Tibial artery (tissue), 4 donors: ENCODE measurements at regions not wholly inside any gene's neighbourhood (a gene's known extent, or its start where the extent isn't known, plus 50 kb on each side); places are given as distances from the start of the nearest gene placed in this dataset.

Experiments used
- DNase-seq, 2 donors: peaks; one replicate each; pipeline ENCODE4 v3.0.0-alpha.2; 2019
- H3K27ac ChIP-seq, 2 donors: fragments of 200-600 bp; sonication (generic) in 1 of 2; 1 replicate in 1 of 2; 2 replicates in 1 of 2; pipeline ENCODE4 v1.5.1; 2018 to 2019; ENCODE audit warnings: mild to moderate bottlenecking in 1 of 2
- H3K27me3 ChIP-seq, 2 donors: fragments of 200-600 bp; sonication (generic) in 1 of 2; one replicate each; pipeline versions ENCODE4 v1.5.1 to v1.6.0; 2016 to 2019
- H3K36me3 ChIP-seq, 3 donors: fragments of 200-600 bp; sonication (generic) in 2 of 3; one replicate each; pipeline ENCODE4 v1.5.1; 2016 to 2019; ENCODE audit warnings: mild to moderate bottlenecking in 2 of 3
- H3K4me1 ChIP-seq, 4 donors: fragments of 200-600 bp; sonication (generic) in 2 of 4; 1 replicate in 3 of 4; 2 replicates in 1 of 4; pipeline ENCODE4 v1.5.1; 2016 to 2019
- H3K4me3 ChIP-seq, 2 donors: fragments of 200-600 bp; sonication (generic) in 1 of 2; 1 replicate in 1 of 2; 2 replicates in 1 of 2; pipeline ENCODE4 v1.5.1; 2018 to 2019; ENCODE audit warnings: mild to moderate bottlenecking in 2 of 2
- H3K9me3 ChIP-seq, 3 donors: fragments of 200-600 bp; sonication (generic) in 1 of 3; one replicate each; pipeline ENCODE4 v1.5.1; 2016 to 2019
- intact Hi-C: fragments of 100-400 bp; cut with DNase I; formaldehyde crosslinking; loops from one replicate; pipeline ENCODE4 v1.15.0; 2023; ENCODE audit warnings: low total_unique reads
- TF ChIP-seq, protein P1 (sequence below), 2 experiments: fragments of 200-600 bp in 1 of 2; fragments of 450-650 bp in 1 of 2; IDR thresholded peaks; one replicate each; pipeline ENCODE4 v1.5.1; 2017 to 2019; ENCODE audit warnings: antibody characterized with exemption in 2 of 2, mild to moderate bottlenecking in 1 of 2, moderate library complexity in 1 of 2

DNA sequence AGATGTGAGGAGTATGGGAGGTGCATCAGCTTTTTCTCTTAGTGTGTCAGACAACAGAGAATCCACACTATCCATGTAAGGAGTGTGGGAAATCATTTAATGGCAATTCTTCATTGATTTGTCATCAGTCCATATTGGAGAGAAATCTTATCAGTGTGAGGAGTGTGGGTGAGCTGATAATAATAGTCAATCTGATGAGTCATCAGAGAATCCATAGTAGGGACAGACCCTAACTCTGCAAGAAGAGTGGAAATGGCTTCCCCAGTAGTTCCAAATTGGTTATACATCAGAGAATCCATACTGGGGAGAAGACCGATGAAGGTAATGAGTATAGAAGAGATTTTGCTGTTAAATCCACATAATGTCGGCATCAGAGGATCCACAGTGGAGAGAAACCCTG is 150.5 kb upstream of the THUMPD2 start:
- peaks cover 0 to 5% of the 10 kb centered on the region in 2 donors for H3K27me3 ChIP-seq
- H3K4me3 ChIP-seq, result no peak overlapping the region
- H3K4me1 ChIP-seq, result no peaks in the 10 kb centered on the region
- H3K9me3 ChIP-seq, result no peaks in the 10 kb centered on the region
- intact Hi-C loops, result no loop called here
- H3K27ac ChIP-seq, result no peak overlapping the region
- TF ChIP-seq, protein P1, sequence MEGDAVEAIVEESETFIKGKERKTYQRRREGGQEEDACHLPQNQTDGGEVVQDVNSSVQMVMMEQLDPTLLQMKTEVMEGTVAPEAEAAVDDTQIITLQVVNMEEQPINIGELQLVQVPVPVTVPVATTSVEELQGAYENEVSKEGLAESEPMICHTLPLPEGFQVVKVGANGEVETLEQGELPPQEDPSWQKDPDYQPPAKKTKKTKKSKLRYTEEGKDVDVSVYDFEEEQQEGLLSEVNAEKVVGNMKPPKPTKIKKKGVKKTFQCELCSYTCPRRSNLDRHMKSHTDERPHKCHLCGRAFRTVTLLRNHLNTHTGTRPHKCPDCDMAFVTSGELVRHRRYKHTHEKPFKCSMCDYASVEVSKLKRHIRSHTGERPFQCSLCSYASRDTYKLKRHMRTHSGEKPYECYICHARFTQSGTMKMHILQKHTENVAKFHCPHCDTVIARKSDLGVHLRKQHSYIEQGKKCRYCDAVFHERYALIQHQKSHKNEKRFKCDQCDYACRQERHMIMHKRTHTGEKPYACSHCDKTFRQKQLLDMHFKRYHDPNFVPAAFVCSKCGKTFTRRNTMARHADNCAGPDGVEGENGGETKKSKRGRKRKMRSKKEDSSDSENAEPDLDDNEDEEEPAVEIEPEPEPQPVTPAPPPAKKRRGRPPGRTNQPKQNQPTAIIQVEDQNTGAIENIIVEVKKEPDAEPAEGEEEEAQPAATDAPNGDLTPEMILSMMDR (IDR thresholded peaks at IDR 0.05), result no peak
- H3K36me3 ChIP-seq, result no peaks in the 10 kb centered on the region
- DNase-seq, result no peak

- TF ChIP-seq, protein P1 (IDR thresholded peaks at IDR 0.05), result no peak
- DNase-seq, result no peak
- intact Hi-C loops, result no loop called here
Observed at GRCh38 chr2:39925312-39925711, 146.3 kb upstream of the THUMPD2 start.

DNA sequence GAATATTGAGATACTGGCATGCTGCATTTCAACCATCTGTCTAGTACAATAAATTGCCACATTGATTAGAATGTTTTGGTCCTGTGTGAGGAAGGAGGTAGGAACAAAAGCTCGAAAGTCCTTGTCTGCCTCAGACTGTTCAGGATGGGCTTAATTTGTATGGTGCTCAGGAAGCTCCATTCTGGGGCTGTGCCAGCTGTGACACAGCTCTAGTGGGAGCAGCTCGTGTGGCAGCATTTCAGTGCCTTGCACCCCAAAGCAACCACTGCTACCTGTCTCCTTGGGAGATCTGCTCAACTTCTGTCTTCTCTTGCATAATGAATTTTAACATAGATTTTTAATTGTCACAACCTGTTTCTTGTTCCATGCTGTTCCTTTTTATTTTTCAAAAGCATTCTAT is 144.4 kb upstream of the THUMPD2 start:
- intact Hi-C loops, result no loop called here
- no peak for DNase-seq
- Histone ChIP-seq H3K4me3 (no peak overlapping the region), H3K27me3 (no peaks in the 10 kb centered on the region), H3K9me3 (no peaks in the 10 kb centered on the region), H3K36me3 (no peaks in the 10 kb centered on the region), H3K4me1 (no peaks in the 10 kb centered on the region), H3K27ac (no peak overlapping the region)
- TF ChIP-seq, protein P1 (IDR thresholded peaks at IDR 0.05), result no peak

More at GRCh38 chr2:39925312-39925711, 146.3 kb upstream of the THUMPD2 start:
- H3K27me3 ChIP-seq, result peaks cover 0 to 5% of the 10 kb centered on the region in 2 donors
- no peak overlapping the region for H3K27ac ChIP-seq
- no peak overlapping the region for H3K4me3 ChIP-seq
- H3K36me3 ChIP-seq, result no peaks in the 10 kb centered on the region
- H3K9me3 ChIP-seq, result no peaks in the 10 kb centered on the region
- no peaks in the 10 kb centered on the region for H3K4me1 ChIP-seq

DNA sequence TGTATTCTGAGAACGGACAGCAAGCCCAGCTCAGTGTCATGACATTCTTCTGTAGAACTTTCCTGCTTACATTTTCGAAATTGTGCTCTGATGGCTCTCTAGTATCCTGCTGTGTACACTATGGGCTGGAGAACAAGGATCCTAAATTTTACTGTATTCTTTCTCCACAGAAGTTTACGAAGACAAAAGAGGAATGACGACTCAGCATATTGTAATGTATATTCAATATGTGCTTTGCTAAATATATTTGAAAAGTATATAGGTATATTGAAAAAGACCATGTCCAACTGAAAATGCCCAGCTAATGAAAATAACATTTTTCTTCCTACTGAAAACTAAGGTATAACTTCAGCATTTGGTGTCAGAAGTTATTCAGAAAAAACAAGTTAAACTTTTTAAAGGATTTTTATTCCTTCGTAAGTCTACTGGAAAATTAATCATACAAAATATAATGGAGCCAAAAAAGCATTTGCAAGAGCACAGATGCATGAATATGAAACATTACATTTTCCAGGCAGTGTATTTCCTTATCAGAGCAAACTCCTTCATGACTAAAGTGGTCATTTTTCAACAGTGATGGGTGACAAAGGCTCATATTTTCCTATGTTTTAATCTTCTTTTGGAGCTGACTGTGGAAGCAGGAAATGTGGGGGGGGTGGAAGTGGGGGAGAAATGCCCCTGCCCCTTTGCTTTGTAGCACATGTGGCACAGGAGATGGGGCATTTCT is 143.8 kb upstream of the THUMPD2 start:
- TF ChIP-seq, protein P1 (IDR thresholded peaks at IDR 0.05), result no peak
- H3K27ac ChIP-seq, result no peak overlapping the region
- intact Hi-C loops, result no loop called here
- no peaks in the 10 kb centered on the region for H3K27me3 ChIP-seq
- H3K4me1 ChIP-seq, result no peaks in the 10 kb centered on the region
- no peak for DNase-seq
- no peaks in the 10 kb centered on the region for H3K9me3 ChIP-seq
- no peak overlapping the region for H3K4me3 ChIP-seq
- H3K36me3 ChIP-seq, result no peaks in the 10 kb centered on the region

- no peak for DNase-seq
- Histone ChIP-seq H3K27me3 (no peaks in the 10 kb centered on the region), H3K4me3 (no peak overlapping the region), H3K36me3 (no peaks in the 10 kb centered on the region), H3K4me1 (no peaks in the 10 kb centered on the region), H3K27ac (no peak overlapping the region), H3K9me3 (no peaks in the 10 kb centered on the region)
- intact Hi-C loops, result no loop called here
- TF ChIP-seq, protein P1 (IDR thresholded peaks at IDR 0.05), result no peak
Observed at GRCh38 chr2:39920307-39920801, 141.3 kb upstream of the THUMPD2 start.
